Chondrocyte (in vitro differentiated cells): ENCODE measurements at regions not wholly inside any gene's neighbourhood (a gene's known extent, or its start where the extent isn't known, plus 50 kb on each side); places are given as distances from the start of the nearest gene placed in this dataset.
"Not testable (repeated sequence)": the region's sequence is repeated elsewhere in the genome, so short reads cannot be mapped to it uniquely, and the experiment has no call there.

ENCODE experiments used
- DNase-seq: peaks from one replicate; pipeline ENCODE4 v3.0.0; 2021; ENCODE audit warnings: mixed read lengths, low spot score
- H3K27ac Mint-ChIP-seq: one replicate; pipeline ENCODE4 v1.8.0; 2021; ENCODE audit warnings: mild to moderate bottlenecking, moderate library complexity, mixed read lengths; ENCODE audit not compliant: unreplicated experiment
- H3K27me3 Mint-ChIP-seq: 2 replicates; pipeline ENCODE4 v1.8.0; 2021; ENCODE audit warnings: low read depth, mixed read lengths
- H3K36me3 Mint-ChIP-seq: 2 replicates; pipeline ENCODE4 v1.8.0; 2021; ENCODE audit warnings: low read depth, mixed read lengths
- H3K4me1 Mint-ChIP-seq: 2 replicates; pipeline ENCODE4 v1.8.0; 2021; ENCODE audit warnings: low read depth, mild to moderate bottlenecking, mixed read lengths
- H3K4me3 Mint-ChIP-seq: one replicate; pipeline ENCODE4 v1.8.0; 2021; ENCODE audit warnings: mild to moderate bottlenecking, moderate library complexity, mixed read lengths; ENCODE audit not compliant: unreplicated experiment
- H3K9me3 Mint-ChIP-seq: 2 replicates; pipeline ENCODE4 v1.8.0; 2021; ENCODE audit warnings: low read depth, mixed read lengths
- CTCF ChIP-seq: fragments of 200-600 bp; sonication (generic); IDR thresholded peaks from 2 replicates; pipeline ENCODE4 v1.5.0; 2021; ENCODE audit warnings: antibody characterized with exemption, mild to moderate bottlenecking, moderate library complexity

- peak; percentile 93 for TF ChIP-seq CTCF
- Mint-ChIP-seq H3K27me3 (peaks cover 3% of the 10 kb centered on the region), H3K9me3 (no peaks in the 10 kb centered on the region), H3K36me3 (no peaks in the 10 kb centered on the region), H3K4me1 (peaks cover 23% of the 10 kb centered on the region), H3K4me3 (no peak overlapping the region), H3K27ac (no peak overlapping the region)
- DNase-seq = no peak
Observed at GRCh38 chr17:77086433-77087010, 54.2 kb upstream of the SEC14L1 start.

- Mint-ChIP-seq H3K36me3 (peaks cover 6% of the 10 kb centered on the region), H3K27me3 (peaks cover 3% of the 10 kb centered on the region), H3K4me1 (peaks cover 23% of the 10 kb centered on the region), H3K9me3 (no peaks in the 10 kb centered on the region), H3K4me3 (peak overlapping the region; percentile 90), H3K27ac (peak overlapping the region; percentile 93)
- no peak for DNase-seq
- no peak for TF ChIP-seq CTCF
Observed at GRCh38 chr17:77087650-77088454, 52.9 kb upstream of the SEC14L1 start.

GRCh38 chr17:77088455-77089123 lies 52.2 kb upstream of the SEC14L1 start:
- peaks cover 3% of the 10 kb centered on the region for H3K27me3 Mint-ChIP-seq
- peaks cover 11% of the 10 kb centered on the region for H3K36me3 Mint-ChIP-seq
- peak overlapping the region; percentile 93 for H3K27ac Mint-ChIP-seq
- peaks cover 23% of the 10 kb centered on the region for H3K4me1 Mint-ChIP-seq
- peak; percentile 88 for TF ChIP-seq CTCF
- H3K4me3 Mint-ChIP-seq = peak overlapping the region; percentile 90
- DNase-seq = peak; percentile 98
- H3K9me3 Mint-ChIP-seq = no peaks in the 10 kb centered on the region

GRCh38 chr17:77089124-77089490 lies 51.7 kb upstream of the SEC14L1 start:
- no peak for DNase-seq
- H3K4me1 Mint-ChIP-seq = peaks cover 23% of the 10 kb centered on the region
- peaks cover 12% of the 10 kb centered on the region for H3K36me3 Mint-ChIP-seq
- peak overlapping the region; percentile 90 for H3K4me3 Mint-ChIP-seq
- H3K27ac Mint-ChIP-seq = peak overlapping the region; percentile 93
- no peaks in the 10 kb centered on the region for H3K9me3 Mint-ChIP-seq
- peaks cover 3% of the 10 kb centered on the region for H3K27me3 Mint-ChIP-seq
- no peak for TF ChIP-seq CTCF

- Mint-ChIP-seq H3K4me1 (peaks cover 23% of the 10 kb centered on the region), H3K36me3 (peaks cover 14% of the 10 kb centered on the region)
- H3K4me3 Mint-ChIP-seq, DNase-seq, H3K27ac Mint-ChIP-seq, H3K27me3 Mint-ChIP-seq, H3K9me3 Mint-ChIP-seq: not testable (repeated sequence)
Observed at GRCh38 chr17:77089949-77090348, 50.8 kb upstream of the SEC14L1 start.
